SK-N-SH treated with all-trans-retinoic acid at 6 μM for 48 hours (cell line): ENCODE measurements at regions not wholly inside any gene's neighbourhood (a gene's known extent, or its start where the extent isn't known, plus 50 kb on each side); places are given as distances from the start of the nearest gene placed in this dataset.

ENCODE experiments used
- BACH2 ChIP-seq: fragments of 250-450 bp; sonication (Bioruptor Pico); IDR thresholded peaks from 2 replicates; pipeline ENCODE4 v1.9.0; 2021; ENCODE audit warnings: mild to moderate bottlenecking, borderline replicate concordance
- CSDC2 ChIP-seq: fragments of 250-450 bp; sonication (Bioruptor Pico); IDR thresholded peaks from 2 replicates; pipeline ENCODE4 v1.5.0; 2020; ENCODE audit warnings: mild to moderate bottlenecking, moderate library complexity
- ISL1 ChIP-seq: fragments of 250-450 bp; sonication (Bioruptor Pico); IDR thresholded peaks from 2 replicates; pipeline ENCODE4 v2.1.2; 2022; ENCODE audit warnings: mild to moderate bottlenecking, moderate library complexity
- TSHZ2 ChIP-seq: fragments of 250-450 bp; sonication (Bioruptor Pico); IDR thresholded peaks from 2 replicates; pipeline ENCODE4 v1.5.0; 2020; ENCODE audit warnings: mild to moderate bottlenecking, moderate library complexity
- ZFP30 ChIP-seq: fragments of 450-650 bp; formaldehyde crosslinking; IDR thresholded peaks from 2 replicates; pipeline ENCODE4 v1.5.0; 2022; ENCODE audit warnings: mild to moderate bottlenecking, moderate library complexity
- TF ChIP-seq, protein P1 (sequence below): fragments of 250-450 bp; sonication (Bioruptor Pico); IDR thresholded peaks from 2 replicates; pipeline ENCODE4 v1.8.0; 2020; ENCODE audit warnings: mild to moderate bottlenecking, moderate library complexity, borderline replicate concordance

DNA sequence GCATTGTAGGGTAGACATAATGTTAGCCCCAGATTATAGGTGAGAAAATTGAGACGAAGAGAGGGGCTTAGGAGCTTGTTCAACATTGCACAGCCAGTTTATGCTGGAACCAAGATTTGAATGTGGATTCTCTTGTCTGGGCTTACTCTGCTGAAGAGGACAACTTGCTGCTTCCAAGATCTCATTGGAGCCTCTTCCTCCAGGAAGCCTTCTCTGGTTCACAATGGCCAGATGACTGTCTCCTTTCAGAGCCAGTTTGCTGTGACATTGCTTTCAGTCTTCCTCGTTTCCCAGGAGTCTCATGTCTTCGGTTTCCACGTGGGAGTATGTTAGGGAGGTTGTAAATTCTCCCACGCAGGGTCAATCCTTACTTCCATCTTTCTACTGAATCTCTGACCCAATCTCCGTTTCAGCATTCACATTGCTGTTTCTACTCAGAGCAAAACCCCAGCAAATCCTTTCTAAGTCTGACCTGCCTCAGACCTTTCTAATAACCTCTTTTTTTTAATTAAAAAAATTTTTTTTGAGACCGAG, 62.2 kb upstream of the LHX5 start:
- TF ChIP-seq ISL1 (CRISPR knock-in tag), result no peak
- TF ChIP-seq ZFP30 (CRISPR knock-in tag), result no peak
- no peak for TF ChIP-seq TSHZ2
- TF ChIP-seq, protein P1, sequence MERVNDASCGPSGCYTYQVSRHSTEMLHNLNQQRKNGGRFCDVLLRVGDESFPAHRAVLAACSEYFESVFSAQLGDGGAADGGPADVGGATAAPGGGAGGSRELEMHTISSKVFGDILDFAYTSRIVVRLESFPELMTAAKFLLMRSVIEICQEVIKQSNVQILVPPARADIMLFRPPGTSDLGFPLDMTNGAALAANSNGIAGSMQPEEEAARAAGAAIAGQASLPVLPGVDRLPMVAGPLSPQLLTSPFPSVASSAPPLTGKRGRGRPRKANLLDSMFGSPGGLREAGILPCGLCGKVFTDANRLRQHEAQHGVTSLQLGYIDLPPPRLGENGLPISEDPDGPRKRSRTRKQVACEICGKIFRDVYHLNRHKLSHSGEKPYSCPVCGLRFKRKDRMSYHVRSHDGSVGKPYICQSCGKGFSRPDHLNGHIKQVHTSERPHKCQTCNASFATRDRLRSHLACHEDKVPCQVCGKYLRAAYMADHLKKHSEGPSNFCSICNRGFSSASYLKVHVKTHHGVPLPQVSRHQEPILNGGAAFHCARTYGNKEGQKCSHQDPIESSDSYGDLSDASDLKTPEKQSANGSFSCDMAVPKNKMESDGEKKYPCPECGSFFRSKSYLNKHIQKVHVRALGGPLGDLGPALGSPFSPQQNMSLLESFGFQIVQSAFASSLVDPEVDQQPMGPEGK, result no peak
- TF ChIP-seq CSDC2 (CRISPR knock-in tag), result no peak
- no peak for TF ChIP-seq BACH2 (CRISPR knock-in tag)
